Stimulated activated CD8-positive, alpha-beta memory T cell treated with anti-CD3 and anti-CD28 coated beads, Interleukin-2, amount 100 ng/mL, for 1 hour (primary cell): ENCODE measurements at regions not wholly inside any gene's neighbourhood (a gene's known extent, or its start where the extent isn't known, plus 50 kb on each side); places are given as distances from the start of the nearest gene placed in this dataset.

Experiments
- DNase-seq, 2 donors: peaks; one replicate each; pipeline ENCODE4 v3.0.0-alpha.2; 2020; ENCODE audit warnings: low read depth in 2 of 2

DNA sequence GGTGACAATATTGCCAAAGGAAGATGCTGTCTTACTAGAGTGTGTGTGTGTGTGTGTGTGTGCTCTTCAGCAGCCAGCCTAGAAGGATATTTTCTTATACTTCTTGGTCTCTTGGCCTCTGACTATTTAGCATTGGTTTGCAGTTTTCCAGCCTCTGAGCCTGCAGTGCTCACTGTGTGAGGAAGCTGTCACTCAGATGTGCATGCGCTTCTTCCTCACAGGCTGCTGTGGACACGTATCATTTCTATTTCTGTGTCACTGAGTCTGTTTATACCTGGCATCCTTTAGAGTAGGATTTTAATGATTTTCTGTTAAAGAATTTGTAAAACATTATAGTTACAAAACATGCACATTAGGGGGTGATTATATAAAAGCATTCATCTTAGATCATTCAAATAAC is 83.3 kb downstream of the ALDH8A1 start:
- DNase-seq: no peak

DNA sequence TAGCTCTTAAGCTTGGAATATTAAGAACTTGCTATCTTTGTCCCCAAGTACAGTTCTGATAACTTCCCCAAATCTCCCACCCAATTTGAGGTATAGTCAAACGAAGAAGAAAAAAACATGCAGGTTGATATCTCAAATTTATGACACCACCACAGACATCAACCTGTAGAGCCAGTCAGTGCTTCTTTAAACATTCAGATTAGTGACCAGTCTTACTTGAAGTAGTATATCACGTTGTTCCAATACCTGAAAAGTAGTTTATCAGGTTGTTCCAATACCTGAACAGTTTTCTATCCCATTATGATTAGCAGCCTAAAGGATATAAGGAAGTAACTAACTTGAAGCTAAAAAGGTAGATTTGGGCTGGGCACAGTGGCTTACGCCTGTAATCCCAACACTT is 85.3 kb downstream of the ALDH8A1 start:
- DNase-seq: no peak

GRCh38 chr6:134863763-134864510 is 86.0 kb downstream of the ALDH8A1 start:
- no peak for DNase-seq

DNA sequence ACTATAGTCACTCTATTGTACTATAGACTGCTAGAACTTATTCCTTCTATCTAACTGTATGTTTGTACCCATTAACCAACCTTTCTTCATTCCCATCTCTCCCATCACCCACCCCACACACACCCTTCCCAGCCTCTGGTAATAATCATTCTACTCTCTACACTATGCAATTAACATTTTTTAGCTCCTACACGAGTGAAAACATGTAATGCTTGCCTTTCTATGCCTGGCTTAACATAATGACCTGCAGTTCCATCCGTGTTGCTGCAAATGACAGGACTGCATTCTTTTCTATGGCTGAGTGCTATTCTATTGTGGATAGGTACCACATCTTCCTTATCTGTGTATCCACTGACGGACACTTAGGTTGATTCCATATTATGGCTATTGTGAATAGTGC is 95.5 kb downstream of the ALDH8A1 start:
- no peak for DNase-seq

- no peak for DNase-seq
These were observed 96.5 kb downstream of the ALDH8A1 start for GRCh38 chr6:134853111-134854055.

GRCh38 chr6:134851548-134851947 is 98.4 kb downstream of the ALDH8A1 start:
- DNase-seq: no peak

DNA sequence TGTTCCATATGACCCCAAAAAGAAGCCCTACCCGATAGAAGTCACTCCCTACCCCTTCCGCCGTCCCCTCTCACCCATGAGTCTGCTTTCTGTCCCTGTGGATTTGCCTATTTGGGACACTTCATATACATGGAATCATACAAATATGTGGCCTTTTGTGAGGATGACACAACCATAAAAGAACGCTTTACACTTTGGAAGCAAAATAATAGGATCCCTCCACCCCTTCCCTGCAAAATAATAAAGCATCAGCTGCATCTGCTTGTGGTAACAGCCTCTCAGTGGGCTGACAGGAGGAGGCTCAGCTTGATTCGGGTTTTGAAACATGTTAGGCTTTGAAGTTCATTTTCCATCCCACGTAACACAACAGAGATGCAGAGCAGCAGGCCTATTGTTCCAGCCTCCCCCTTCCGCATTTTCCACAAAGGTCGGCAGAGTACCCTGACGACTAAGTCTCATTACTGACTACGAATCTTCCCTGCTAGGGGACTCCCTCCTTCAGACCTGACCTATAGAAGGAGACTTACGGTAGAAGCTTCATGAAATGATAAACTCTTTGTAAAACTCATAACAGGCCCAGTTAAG is 99.1 kb downstream of the ALDH8A1 start:
- DNase-seq: no peak

GRCh38 chr6:134849920-134850447 is 99.9 kb downstream of the ALDH8A1 start:
- no peak for DNase-seq

- no peak for DNase-seq
These were observed 101.8 kb downstream of the ALDH8A1 start for GRCh38 chr6:134848076-134848475.

- no peak for DNase-seq
These were observed 103.0 kb downstream of the ALDH8A1 start for GRCh38 chr6:134846865-134847264.

DNA sequence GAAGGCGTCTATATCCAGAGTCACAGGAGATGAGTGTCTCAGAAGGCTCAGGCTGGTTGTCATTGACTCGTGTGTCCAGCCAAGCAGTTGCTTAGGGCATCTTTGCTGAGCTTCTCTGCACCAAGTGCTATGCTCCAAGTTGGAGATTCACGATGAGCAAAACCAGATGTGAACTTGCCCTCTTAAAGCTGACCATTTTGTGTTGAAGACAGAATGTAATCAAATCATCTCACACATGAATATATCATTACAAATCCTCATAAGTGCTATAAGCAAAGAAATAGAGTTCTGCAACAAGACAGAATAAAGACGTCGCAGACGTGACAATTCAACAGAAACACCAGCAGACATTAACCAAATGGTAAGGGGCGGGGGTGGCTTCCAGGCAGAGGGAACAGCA is 103.9 kb downstream of the ALDH8A1 start:
- no peak for DNase-seq

DNA sequence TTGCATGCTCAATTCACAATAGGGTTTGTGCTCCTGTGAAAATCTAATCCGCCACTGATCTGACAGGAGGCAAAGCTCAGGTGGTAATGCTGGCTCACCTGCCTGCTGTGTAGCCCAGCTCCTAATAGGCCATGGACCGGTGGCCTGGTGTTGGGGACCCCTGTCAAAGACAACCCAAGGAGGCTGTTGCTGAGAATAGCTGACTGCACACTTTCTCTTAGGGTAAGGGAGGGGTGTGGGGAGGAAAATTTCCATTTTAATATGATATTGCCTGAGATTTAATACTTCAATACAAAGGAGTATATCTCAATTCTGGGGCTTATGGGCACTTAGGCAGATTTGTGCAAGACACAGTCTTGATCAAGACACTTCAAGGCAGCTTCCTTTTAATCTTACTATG is 105.8 kb downstream of the ALDH8A1 start:
- DNase-seq: no peak

GRCh38 chr6:134840086-134840867 is 109.6 kb downstream of the ALDH8A1 start:
- no peak for DNase-seq

- DNase-seq: no peak
These were observed 113.9 kb downstream of the ALDH8A1 start for GRCh38 chr6:134835993-134836392.

DNA sequence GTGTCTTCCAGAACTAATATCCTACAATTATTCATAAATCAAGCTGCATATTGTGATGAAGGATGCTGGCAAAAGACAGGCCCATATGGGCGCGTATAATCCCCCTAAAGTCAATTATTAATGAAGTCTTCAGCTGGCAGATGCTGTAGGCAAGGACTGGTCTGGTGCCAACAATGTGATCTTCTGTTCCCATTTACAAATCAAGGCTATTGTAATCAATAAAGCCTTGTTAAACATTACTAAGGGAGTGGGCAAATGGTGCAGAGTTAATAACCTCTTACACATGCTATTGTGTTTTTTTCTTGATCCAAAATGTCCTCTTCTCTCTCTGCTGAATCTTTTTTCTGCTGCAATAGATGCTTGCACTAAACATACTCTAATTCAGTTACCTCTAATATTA is 119.0 kb downstream of the ALDH8A1 start:
- no peak for DNase-seq

GRCh38 chr6:134830194-134830593 is 119.7 kb downstream of the ALDH8A1 start:
- DNase-seq: no peak

GRCh38 chr6:134828641-134829040 is 121.3 kb downstream of the ALDH8A1 start:
- DNase-seq: no peak

DNA sequence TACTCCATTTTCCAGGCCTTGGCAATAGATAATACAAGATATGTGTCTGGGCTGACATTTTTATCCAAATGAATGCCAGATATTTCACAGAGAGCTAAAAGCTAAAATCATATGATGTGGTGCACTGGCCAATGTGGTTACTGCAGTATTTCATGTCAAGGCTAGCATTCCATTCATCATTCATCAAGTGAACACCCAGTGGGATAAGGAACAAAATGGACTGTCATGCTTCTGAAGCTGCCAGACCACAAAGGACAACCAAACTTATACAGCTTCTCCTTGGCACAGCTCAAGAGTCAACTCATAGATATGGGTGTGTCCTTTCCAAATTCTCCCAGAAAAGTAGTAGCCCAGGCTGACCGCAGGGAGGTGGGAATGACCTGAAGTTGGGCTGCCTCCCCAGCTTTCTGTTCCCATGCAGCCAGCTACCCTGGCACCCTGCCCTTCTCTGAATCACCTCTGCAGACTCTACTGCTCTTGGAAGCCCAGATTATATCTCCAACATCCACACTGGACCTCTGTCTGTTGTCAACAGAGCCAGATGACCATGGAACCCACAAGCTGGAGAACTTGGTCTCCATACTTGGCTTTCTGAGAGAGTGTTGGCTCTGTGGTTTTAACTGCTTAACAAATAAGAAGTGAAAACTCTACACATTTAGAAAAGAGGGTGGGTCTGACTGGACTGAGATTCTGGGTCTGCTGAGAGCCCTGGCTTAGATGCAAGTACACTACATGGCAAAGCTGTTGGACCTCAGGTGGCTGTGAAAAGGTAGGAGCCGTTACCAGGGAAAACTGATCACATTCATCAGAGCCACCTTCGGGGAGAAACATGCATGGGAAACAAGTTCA is 122.8 kb downstream of the ALDH8A1 start:
- DNase-seq: no peak

DNA sequence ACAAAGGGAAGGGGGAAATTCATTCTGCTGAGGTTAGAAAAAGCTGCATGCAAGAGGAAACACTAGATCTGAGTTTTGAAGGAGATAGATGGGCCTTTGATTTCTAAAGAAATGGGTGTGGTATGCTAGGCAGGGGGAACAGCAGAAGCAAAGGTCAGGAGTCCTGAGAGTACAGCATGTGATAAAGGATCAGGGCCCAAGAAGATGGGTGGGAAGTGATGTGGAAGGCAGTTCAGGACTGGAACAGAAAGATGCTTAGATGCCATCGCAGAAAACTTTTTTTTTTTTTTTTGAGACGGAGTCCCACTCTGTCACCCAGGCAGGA is 126.2 kb downstream of the ALDH8A1 start:
- no peak for DNase-seq

- no peak for DNase-seq
These were observed 126.8 kb downstream of the ALDH8A1 start for GRCh38 chr6:134822920-134823709.
